GM23338 (cell line): ENCODE measurements at regions not wholly inside any gene's neighbourhood (a gene's known extent, or its start where the extent isn't known, plus 50 kb on each side); places are given as distances from the start of the nearest gene placed in this dataset.

Experiments used
- ATAC-seq: fragments of 200-7000 bp; cut with Tn5 transposase; 3 replicates; pipeline ENCODE4 v1.9.1; 2020
- DNase-seq: peaks from one replicate; pipeline ENCODE4 v3.0.0-alpha.2; 2015; ENCODE audit warnings: low spot score
- H2AFZ ChIP-seq: fragments of 200-600 bp; sonication (generic); 2 replicates; pipeline ENCODE4 v1.8.0; 2016; ENCODE audit warnings: antibody characterized with exemption, mild to moderate bottlenecking, moderate library complexity
- H3F3A ChIP-seq: fragments of 200-600 bp; sonication (generic); replicated peaks from 2 replicates; pipeline ENCODE4 v1.8.0; 2017; ENCODE audit warnings: antibody characterized with exemption, mixed run types, low read depth
- H3K27ac ChIP-seq: fragments of 200-600 bp; sonication (generic); 2 replicates; pipeline ENCODE4 v1.6.1; 2016; ENCODE audit warnings: low read depth
- H3K27me3 ChIP-seq: fragments of 200-600 bp; sonication (generic); 2 replicates; pipeline ENCODE4 v1.8.0; 2016; ENCODE audit warnings: mild to moderate bottlenecking, mixed run types, moderate library complexity; ENCODE audit not compliant: insufficient read depth
- H3K36me3 ChIP-seq: fragments of 200-600 bp; sonication (generic); 2 replicates; pipeline ENCODE4 v1.8.0; 2016; ENCODE audit warnings: mild to moderate bottlenecking; ENCODE audit not compliant: insufficient read depth
- H3K4me1 ChIP-seq: fragments of 200-600 bp; sonication (generic); 2 replicates; pipeline ENCODE4 v1.8.0; 2016; ENCODE audit warnings: mild to moderate bottlenecking, moderate library complexity; ENCODE audit not compliant: insufficient read depth
- H3K4me2 ChIP-seq: fragments of 200-600 bp; sonication (generic); 2 replicates; pipeline ENCODE4 v1.7.1; 2017; ENCODE audit warnings: mixed run types
- H3K4me3 ChIP-seq: fragments of 200-600 bp; sonication (generic); 2 replicates; pipeline ENCODE4 v1.6.1; 2016; ENCODE audit warnings: mixed run types
- H3K79me2 ChIP-seq: fragments of 200-600 bp; sonication (generic); replicated peaks from 2 replicates; pipeline ENCODE4 v1.8.0; 2017; ENCODE audit warnings: mild to moderate bottlenecking; ENCODE audit not compliant: insufficient read depth
- H3K9me2 ChIP-seq: fragments of 200-600 bp; sonication (generic); 2 replicates; pipeline ENCODE4 v1.8.0; 2017; ENCODE audit not compliant: insufficient read depth
- H4K20me1 ChIP-seq: fragments of 200-600 bp; sonication (generic); replicated peaks from 2 replicates; pipeline ENCODE4 v1.8.0; 2017; ENCODE audit warnings: mild to moderate bottlenecking; ENCODE audit not compliant: insufficient read depth
- H3K27ac Mint-ChIP-seq: 2 replicates; pipeline ENCODE4 v1.8.0; 2020; ENCODE audit warnings: inconsistent platforms, mild to moderate bottlenecking, moderate library complexity, mixed read lengths
- H3K27me3 Mint-ChIP-seq: 3 replicates; pipeline ENCODE4 v1.8.0; 2022; ENCODE audit warnings: low read depth, mild to moderate bottlenecking, moderate library complexity, mixed read lengths, inconsistent platforms; ENCODE audit not compliant: insufficient read depth, poor library complexity
- H3K36me3 Mint-ChIP-seq: 3 replicates; pipeline ENCODE4 v1.8.0; 2021; ENCODE audit warnings: low read depth, mild to moderate bottlenecking, inconsistent platforms, moderate library complexity, mixed read lengths
- H3K4me1 Mint-ChIP-seq: 3 replicates; pipeline ENCODE4 v1.8.0; 2020; ENCODE audit warnings: mild to moderate bottlenecking, inconsistent platforms, mixed read lengths
- H3K4me3 Mint-ChIP-seq: 3 replicates; pipeline ENCODE4 v1.8.0; 2021; ENCODE audit warnings: moderate library complexity, mild to moderate bottlenecking, inconsistent platforms, mixed read lengths
- H3K9me3 Mint-ChIP-seq: 3 replicates; pipeline ENCODE4 v1.8.0; 2020; ENCODE audit warnings: moderate library complexity, mild to moderate bottlenecking, inconsistent platforms, mixed read lengths
- CREB1 ChIP-seq: fragments of 250-450 bp; sonication (Bioruptor Pico); IDR thresholded peaks from 2 replicates; pipeline ENCODE4 v1.5.0; 2020; ENCODE audit warnings: low read depth, mild to moderate bottlenecking, moderate library complexity
- CTCF ChIP-seq, 2 experiments: fragments of 200-600 bp in 1 of 2; sonication (generic) in 1 of 2; conservative IDR thresholded peaks; 2 replicates each; pipeline versions ENCODE4 v1.5.1 to v1.6.1; 2016 to 2017; ENCODE audit warnings: antibody characterized with exemption in 2 of 2, low read depth in 2 of 2, mild to moderate bottlenecking in 2 of 2, moderate library complexity in 1 of 2
- EZH2 ChIP-seq: fragments of 200-600 bp; sonication (generic); IDR thresholded peaks from one replicate; pipeline ENCODE4 v1.8.0; 2017; ENCODE audit warnings: antibody characterized with exemption, mild to moderate bottlenecking, low read depth; ENCODE audit not compliant: unreplicated experiment
- EZH2phosphoT487 ChIP-seq: fragments of 200-600 bp; sonication (generic); IDR thresholded peaks from one replicate; pipeline ENCODE4 v1.8.1; 2018; ENCODE audit warnings: antibody characterized with exemption; ENCODE audit not compliant: unreplicated experiment
- JUNB ChIP-seq: IDR thresholded peaks from one replicate; pipeline ENCODE4 v1.6.1; 2016; ENCODE audit warnings: antibody characterized with exemption; ENCODE audit not compliant: unreplicated experiment
- NANOG ChIP-seq: IDR thresholded peaks from 2 replicates; pipeline ENCODE4 v1.6.1; 2016; ENCODE audit warnings: antibody characterized with exemption, borderline replicate concordance
- POLR2AphosphoS5 ChIP-seq: IDR thresholded peaks from 2 replicates; pipeline ENCODE4 v1.6.1; 2016; ENCODE audit warnings: antibody characterized with exemption, low read depth
- REST ChIP-seq: IDR thresholded peaks from one replicate; pipeline ENCODE4 v1.6.1; 2018; ENCODE audit warnings: antibody characterized with exemption; ENCODE audit not compliant: unreplicated experiment
- STAT1 ChIP-seq: IDR thresholded peaks from one replicate; pipeline ENCODE4 v1.6.1; 2016; ENCODE audit warnings: antibody characterized with exemption; ENCODE audit not compliant: unreplicated experiment
- ZNF114 ChIP-seq: fragments of 250-450 bp; sonication (Bioruptor Pico); IDR thresholded peaks from 2 replicates; pipeline ENCODE4 v1.5.0; 2020; ENCODE audit warnings: mild to moderate bottlenecking, moderate library complexity
- ZNF331 ChIP-seq: fragments of 250-450 bp; sonication (Bioruptor Pico); IDR thresholded peaks from 2 replicates; pipeline ENCODE4 v1.5.0; 2020; ENCODE audit warnings: low read depth, mild to moderate bottlenecking, moderate library complexity
- ZNF462 ChIP-seq: fragments of 250-450 bp; sonication (Bioruptor Pico); IDR thresholded peaks from 2 replicates; pipeline ENCODE4 v1.5.0; 2020; ENCODE audit warnings: mild to moderate bottlenecking, moderate library complexity

GRCh38 chr17:49911719-49912118, 57.3 kb upstream of the DLX4 start (continued):
- TF ChIP-seq ZNF462 (CRISPR knock-in tag) = no peak

- H3K27ac ChIP-seq = no peak overlapping the region
- H3K4me2 ChIP-seq = no peak overlapping the region
- H3F3A ChIP-seq = no peaks in the 10 kb centered on the region
- no peak overlapping the region for H3K4me3 ChIP-seq
- H3K27me3 ChIP-seq = peaks cover 55% of the 10 kb centered on the region
- H3K36me3 ChIP-seq = no peaks in the 10 kb centered on the region
- DNase-seq = no peak
- no peak overlapping the region for H2AFZ ChIP-seq
- H3K79me2 ChIP-seq = no peaks in the 10 kb centered on the region
- H3K9me2 ChIP-seq = no peaks in the 10 kb centered on the region
- Mint-ChIP-seq H3K4me3 (no peak overlapping the region), H3K36me3 (no peaks in the 10 kb centered on the region), H3K4me1 (peaks cover 27% of the 10 kb centered on the region), H3K27ac (no peak overlapping the region), H3K27me3 (peaks cover 64% of the 10 kb centered on the region), H3K9me3 (peaks cover 2% of the 10 kb centered on the region; the same call in 1 of the 3 replicates)
- H3K4me1 ChIP-seq = peaks cover 13% of the 10 kb centered on the region
- ATAC-seq = no peak
- no peaks in the 10 kb centered on the region for H4K20me1 ChIP-seq
- TF ChIP-seq REST = no peak
- no peak for TF ChIP-seq ZNF114 (CRISPR knock-in tag)
- no peak for TF ChIP-seq STAT1
- TF ChIP-seq CTCF (conservative IDR thresholded peaks at IDR 0.05; ENCODE audit: low read depth in 2 of 2) = no peak
- TF ChIP-seq EZH2phosphoT487 = no peak
- no peak for TF ChIP-seq CREB1 (CRISPR knock-in tag)
- no peak for TF ChIP-seq POLR2AphosphoS5
- TF ChIP-seq ZNF331 (CRISPR knock-in tag) = no peak
- no peak for TF ChIP-seq EZH2
- no peak for TF ChIP-seq NANOG
- no peak for TF ChIP-seq JUNB
Measured at GRCh38 chr17:49913226-49914095, 55.5 kb upstream of the DLX4 start.
